ENCODE measurements at regions not wholly inside any gene's neighbourhood (a gene's known extent, or its start where the extent isn't known, plus 50 kb on each side); places are given as distances from the start of the nearest gene placed in this dataset.

- TF ChIP-seq CTCF (IDR thresholded peaks at IDR 0.05; ENCODE audit: borderline replicate concordance, control extremely low read depth, extremely low read depth, insufficient read depth, missing control alignments), result no peak
- in situ Hi-C loops (cut with MboI; ENCODE audit: low sequenced_read_pairs, unreplicated experiment), result no loop called here
- no peak for DNase-seq (ENCODE audit: low spot score)
Measured at GRCh38 chr6:166729658-166730057, 102.6 kb upstream of the RPS6KA2 start.

GRCh38 chr6:166728884-166729530 is 102.0 kb upstream of the RPS6KA2 start:
- TF ChIP-seq CTCF (IDR thresholded peaks at IDR 0.05; ENCODE audit: borderline replicate concordance, control extremely low read depth, extremely low read depth, insufficient read depth, missing control alignments), result no peak
- in situ Hi-C loops (cut with MboI; ENCODE audit: low sequenced_read_pairs, unreplicated experiment), result no loop called here
- DNase-seq (ENCODE audit: low spot score), result no peak

- no peak for DNase-seq (ENCODE audit: low spot score)
- in situ Hi-C loops (cut with MboI; ENCODE audit: low sequenced_read_pairs, unreplicated experiment), result no loop called here
- TF ChIP-seq CTCF (IDR thresholded peaks at IDR 0.05; ENCODE audit: borderline replicate concordance, control extremely low read depth, extremely low read depth, insufficient read depth, missing control alignments), result no peak
Measured at GRCh38 chr6:166726201-166726600, 99.2 kb upstream of the RPS6KA2 start.

- no peak for DNase-seq (ENCODE audit: low spot score)
- in situ Hi-C loops (cut with MboI; ENCODE audit: low sequenced_read_pairs, unreplicated experiment), result no loop called here
- TF ChIP-seq CTCF (IDR thresholded peaks at IDR 0.05; ENCODE audit: borderline replicate concordance, control extremely low read depth, extremely low read depth, insufficient read depth, missing control alignments), result no peak
Measured at GRCh38 chr6:166725571-166725970, 98.5 kb upstream of the RPS6KA2 start.

GRCh38 chr6:166724576-166724975 is 97.5 kb upstream of the RPS6KA2 start:
- in situ Hi-C loops (cut with MboI; ENCODE audit: low sequenced_read_pairs, unreplicated experiment), result no loop called here
- no peak for TF ChIP-seq CTCF (IDR thresholded peaks at IDR 0.05; ENCODE audit: borderline replicate concordance, control extremely low read depth, extremely low read depth, insufficient read depth, missing control alignments)
- DNase-seq (ENCODE audit: low spot score), result no peak

GRCh38 chr6:166722785-166723184 is 95.7 kb upstream of the RPS6KA2 start:
- no peak for DNase-seq (ENCODE audit: low spot score)
- in situ Hi-C loops (cut with MboI; ENCODE audit: low sequenced_read_pairs, unreplicated experiment), result no loop called here
- no peak for TF ChIP-seq CTCF (IDR thresholded peaks at IDR 0.05; ENCODE audit: borderline replicate concordance, control extremely low read depth, extremely low read depth, insufficient read depth, missing control alignments)
